HG03039 (cell line): ENCODE measurements at regions not wholly inside any gene's neighbourhood (a gene's known extent, or its start where the extent isn't known, plus 50 kb on each side); places are given as distances from the start of the nearest gene placed in this dataset.
A peak's percentile ranks its signal among the peaks of the same experiment; 100 is the strongest.
"Not testable (repeated sequence)": the region's sequence is repeated elsewhere in the genome, so short reads cannot be mapped to it uniquely, and the experiment has no call there.

Experiments
- ATAC-seq: cut with Tn5 transposase; IDR thresholded peaks from one replicate; pipeline ENCODE4 v1.9.1; 2021; ENCODE audit warnings: mild to moderate bottlenecking, moderate library complexity; ENCODE audit not compliant: unreplicated experiment

- no peak for ATAC-seq
Measured at GRCh38 chr9:97772145-97772544, 75.0 kb upstream of the XPA start.

DNA sequence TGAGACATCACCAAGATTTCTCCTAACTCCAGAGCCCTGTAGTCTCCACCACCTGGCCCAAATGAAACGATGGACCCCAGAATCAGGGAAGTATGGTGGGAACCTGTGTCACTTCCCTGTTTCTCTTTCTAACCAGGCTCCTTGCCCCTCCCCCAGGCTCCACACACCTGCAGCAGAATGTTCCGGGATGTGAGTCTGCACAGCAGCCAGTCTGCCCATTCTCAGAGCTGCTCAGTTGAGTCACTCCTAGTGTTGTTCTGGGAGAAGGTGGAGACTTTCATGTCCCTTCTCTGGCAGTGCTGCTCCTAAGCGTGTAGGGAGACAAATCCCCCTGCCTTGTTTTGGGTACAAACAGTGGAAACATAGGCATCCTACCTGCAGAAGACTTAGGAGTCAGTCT is 76.0 kb upstream of the XPA start:
- ATAC-seq = no peak

GRCh38 chr9:97773723-97774122 is 76.6 kb upstream of the XPA start:
- no peak for ATAC-seq

- ATAC-seq = no peak
Measured at GRCh38 chr9:97774673-97775072, 77.5 kb upstream of the XPA start.

GRCh38 chr9:97778740-97779139 is 74.3 kb upstream of the FOXE1 start:
- ATAC-seq = not testable (repeated sequence)

GRCh38 chr9:97779608-97780007 is 73.4 kb upstream of the FOXE1 start:
- no peak for ATAC-seq

DNA sequence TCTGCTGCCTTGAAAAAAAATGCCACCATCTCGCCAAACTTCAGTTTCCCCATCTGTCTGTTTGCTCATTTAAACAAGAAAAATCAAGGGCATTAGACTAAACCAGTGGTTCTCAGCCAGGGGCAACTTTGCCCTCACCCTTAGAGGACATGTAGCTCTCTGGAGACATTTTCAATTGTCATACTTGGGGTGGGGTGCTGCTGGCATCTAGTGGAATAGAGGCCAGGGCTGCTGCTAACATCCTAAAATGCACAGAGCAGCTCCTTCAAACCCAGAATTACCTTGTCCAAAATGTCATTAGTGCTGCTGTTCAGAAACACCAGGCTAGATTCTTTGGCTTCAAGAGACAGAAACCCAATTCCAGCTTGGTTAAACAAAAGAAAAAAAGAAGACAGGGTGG is 71.1 kb upstream of the FOXE1 start:
- no peak for ATAC-seq

DNA sequence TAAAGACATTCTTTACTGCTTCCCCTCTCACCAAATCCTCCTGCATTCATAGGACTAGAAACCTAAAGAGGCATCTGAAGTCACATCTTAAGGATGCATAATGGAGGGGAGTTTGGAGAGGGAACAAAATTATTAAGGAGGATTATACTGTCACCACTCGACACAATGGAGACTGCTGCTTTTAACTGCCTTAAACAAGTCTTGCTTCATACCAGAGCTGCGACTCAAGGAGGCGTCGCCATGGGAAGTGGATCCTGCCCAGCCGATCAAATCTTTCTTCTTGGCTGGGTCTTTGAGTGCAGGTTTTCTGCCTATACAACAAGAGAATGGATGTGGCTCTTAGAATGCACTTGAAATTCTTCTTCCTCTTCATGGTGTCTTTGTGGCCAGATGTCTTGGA is 66.7 kb upstream of the FOXE1 start:
- no peak for ATAC-seq

GRCh38 chr9:97787551-97787950 is 65.5 kb upstream of the FOXE1 start:
- ATAC-seq = no peak

DNA sequence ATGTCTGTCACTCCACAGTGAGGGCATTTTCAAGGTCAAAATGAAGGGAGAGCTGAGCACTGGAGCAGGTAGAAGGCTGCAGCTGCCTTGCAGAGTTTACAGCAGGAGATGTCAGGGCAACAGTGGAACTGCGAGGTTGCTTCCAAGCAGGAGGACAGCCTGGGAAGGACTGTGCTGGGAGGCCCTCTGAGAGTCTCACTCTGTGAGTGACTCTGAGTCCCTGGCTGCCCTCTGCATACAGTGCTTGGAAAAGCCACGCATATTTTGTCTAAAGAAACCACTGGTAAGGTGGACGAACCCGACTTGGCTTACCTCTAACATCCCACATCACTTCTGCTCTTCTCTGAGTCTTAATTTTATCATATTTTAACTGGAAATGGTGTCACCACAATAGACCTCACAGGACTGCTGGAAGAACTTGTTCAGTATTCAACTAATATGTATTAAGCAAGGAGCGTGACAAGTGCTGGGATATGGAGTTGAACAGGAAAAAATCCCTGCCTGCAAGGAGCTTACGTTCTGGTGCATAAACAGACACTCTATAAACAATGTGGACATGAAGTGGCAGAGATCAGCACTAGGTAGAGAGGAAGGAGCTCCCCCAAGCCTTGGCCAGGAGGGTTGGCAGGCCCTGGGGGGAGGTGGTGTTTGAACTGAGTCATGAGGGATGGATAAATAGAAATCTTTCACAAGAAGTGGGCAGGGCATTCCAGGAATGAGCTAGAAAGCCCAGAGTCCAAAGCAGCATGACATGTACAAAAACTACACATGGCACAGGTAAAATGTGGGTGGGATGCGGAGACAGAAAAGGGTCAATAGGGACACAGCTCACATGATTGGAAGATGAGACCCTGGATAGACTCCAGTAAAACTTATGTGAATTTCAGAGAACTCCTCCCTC is 64.0 kb upstream of the FOXE1 start:
- no peak for ATAC-seq

- ATAC-seq = no peak
Measured at GRCh38 chr9:97790542-97790941, 62.5 kb upstream of the FOXE1 start.

GRCh38 chr9:97791542-97791941 is 61.5 kb upstream of the FOXE1 start:
- no peak for ATAC-seq

GRCh38 chr9:97793067-97793466 is 60.0 kb upstream of the FOXE1 start:
- no peak for ATAC-seq

GRCh38 chr9:97794666-97795065 is 58.4 kb upstream of the FOXE1 start:
- ATAC-seq = no peak

DNA sequence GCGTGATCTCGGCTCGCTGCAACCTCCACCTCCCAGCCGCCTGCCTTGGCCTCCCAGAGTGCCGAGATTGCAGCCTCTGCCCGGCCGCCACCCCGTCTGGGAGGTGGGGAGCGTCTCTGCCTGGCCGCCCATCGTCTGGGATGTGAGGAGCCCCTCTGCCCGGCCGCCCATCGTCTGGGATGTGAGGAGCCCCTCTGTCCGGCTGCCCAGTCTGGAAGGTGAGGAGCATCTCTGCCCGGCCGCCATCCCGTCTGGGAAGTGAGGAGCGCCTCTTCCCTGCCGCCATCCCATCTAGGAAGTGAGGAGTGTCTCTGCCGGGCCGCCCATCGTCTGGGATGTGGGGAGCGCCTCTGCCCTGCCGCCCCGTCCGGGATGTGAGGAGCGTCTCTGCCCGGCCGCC is 56.9 kb upstream of the FOXE1 start:
- ATAC-seq = not testable (repeated sequence)

- ATAC-seq = no peak
Measured at GRCh38 chr9:97801180-97801579, 51.8 kb upstream of the FOXE1 start.

- ATAC-seq = no peak
Measured at GRCh38 chr9:97802276-97802675, 50.8 kb upstream of the FOXE1 start.

DNA sequence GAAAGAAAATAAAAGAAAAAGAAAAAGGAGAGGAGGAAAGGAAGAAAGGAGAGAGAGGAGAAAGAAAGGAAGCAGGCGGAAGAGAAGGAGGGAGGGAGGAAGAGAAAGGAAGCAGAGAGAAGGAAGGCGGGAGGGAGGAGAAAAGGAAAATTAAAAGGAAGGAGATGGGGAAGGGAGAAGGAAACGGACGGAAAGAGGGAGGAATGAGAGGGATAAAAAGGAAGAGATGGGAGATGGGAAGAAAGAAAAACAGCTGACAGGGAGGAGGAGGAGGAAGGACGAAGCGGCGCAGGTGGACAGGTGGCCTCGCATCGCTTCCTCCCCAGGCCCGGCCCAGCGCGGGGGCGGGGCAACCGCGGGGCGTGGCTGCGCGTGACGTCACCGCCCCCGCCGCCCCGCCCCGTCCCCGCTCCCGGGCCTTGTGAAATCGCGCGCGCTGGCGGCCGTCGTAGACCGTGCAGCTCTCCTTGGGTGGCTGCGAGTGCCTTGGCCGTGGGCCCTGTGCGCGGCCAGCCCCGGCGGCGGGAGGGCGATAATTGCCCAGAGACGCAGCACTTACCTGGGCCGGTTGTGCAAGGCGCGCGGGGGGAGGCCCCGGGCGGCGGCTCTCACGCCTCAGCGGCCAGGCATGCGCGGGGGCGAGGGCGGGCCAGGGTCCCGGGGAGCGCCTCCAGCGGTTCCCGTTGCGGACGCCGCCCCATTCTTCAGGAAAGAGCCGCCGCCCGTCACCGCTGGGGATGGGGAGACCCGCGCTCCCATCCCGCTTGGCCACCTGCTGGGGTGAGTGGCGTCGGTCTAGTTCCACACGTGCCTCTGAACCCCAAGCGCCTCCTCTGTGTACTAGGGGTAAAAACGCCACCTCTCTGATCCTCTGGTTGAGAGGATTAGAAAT is 49.6 kb upstream of the FOXE1 start:
- ATAC-seq = peak; percentile 84
